AG10803 (cell line): ENCODE measurements at regions not wholly inside any gene's neighbourhood (a gene's known extent, or its start where the extent isn't known, plus 50 kb on each side); places are given as distances from the start of the nearest gene placed in this dataset.

Experiments
- DNase-seq: peaks from one replicate; pipeline ENCODE4 v3.0.0; 2010; ENCODE audit warnings: low read depth
- H3K4me3 ChIP-seq: 2 replicates; pipeline ENCODE4 v1.5.1; 2011; ENCODE audit warnings: mild to moderate bottlenecking, low read length, control low read depth
- TF ChIP-seq, protein P1 (sequence below): conservative IDR thresholded peaks from 2 replicates; pipeline ENCODE4 v1.5.1; 2011; ENCODE audit warnings: mild to moderate bottlenecking, low read length, control low read depth, inconsistent platforms

DNA sequence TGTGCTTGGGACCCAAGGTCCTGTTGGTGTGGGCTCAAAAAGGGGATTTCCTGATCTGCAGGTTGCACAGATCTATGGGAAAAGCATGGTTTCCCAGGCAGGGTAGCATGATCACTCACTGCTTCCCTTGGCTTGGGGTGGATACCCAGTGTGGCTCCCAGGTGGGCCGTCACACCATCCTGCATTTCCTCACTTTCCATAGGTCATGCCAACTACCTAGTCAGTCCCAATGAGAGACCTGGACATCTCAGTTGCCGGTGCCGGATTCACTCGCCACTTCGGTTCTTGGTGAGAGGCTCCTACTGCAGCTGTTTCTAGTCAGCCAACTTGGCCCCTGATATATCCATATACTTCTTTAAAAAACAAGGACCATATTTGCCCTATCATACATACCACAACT lies 503.0 kb downstream of the PCDH17 start:
- TF ChIP-seq, protein P1, sequence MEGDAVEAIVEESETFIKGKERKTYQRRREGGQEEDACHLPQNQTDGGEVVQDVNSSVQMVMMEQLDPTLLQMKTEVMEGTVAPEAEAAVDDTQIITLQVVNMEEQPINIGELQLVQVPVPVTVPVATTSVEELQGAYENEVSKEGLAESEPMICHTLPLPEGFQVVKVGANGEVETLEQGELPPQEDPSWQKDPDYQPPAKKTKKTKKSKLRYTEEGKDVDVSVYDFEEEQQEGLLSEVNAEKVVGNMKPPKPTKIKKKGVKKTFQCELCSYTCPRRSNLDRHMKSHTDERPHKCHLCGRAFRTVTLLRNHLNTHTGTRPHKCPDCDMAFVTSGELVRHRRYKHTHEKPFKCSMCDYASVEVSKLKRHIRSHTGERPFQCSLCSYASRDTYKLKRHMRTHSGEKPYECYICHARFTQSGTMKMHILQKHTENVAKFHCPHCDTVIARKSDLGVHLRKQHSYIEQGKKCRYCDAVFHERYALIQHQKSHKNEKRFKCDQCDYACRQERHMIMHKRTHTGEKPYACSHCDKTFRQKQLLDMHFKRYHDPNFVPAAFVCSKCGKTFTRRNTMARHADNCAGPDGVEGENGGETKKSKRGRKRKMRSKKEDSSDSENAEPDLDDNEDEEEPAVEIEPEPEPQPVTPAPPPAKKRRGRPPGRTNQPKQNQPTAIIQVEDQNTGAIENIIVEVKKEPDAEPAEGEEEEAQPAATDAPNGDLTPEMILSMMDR = no peak
- H3K4me3 ChIP-seq = no peak overlapping the region
- no peak for DNase-seq

DNA sequence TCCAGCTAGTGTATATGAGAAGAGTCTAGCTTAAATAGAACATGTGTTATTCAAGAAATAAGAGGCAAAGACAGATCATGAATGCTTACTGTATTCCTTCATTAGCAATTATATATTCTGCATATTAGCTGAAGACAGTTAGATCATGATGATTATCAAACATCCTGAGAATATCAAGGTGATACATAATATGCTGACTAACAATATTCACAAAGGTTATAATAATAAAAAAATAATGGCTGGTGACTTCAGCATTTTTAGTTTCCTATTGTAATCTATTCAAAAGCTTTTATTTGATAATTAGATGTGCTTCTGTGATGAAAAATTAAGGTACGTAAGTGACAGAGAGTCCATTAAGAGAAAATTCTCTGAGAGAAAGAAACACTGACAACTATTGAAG lies 511.4 kb downstream of the PCDH17 start:
- H3K4me3 ChIP-seq = no peak overlapping the region
- TF ChIP-seq, protein P1 = no peak
- DNase-seq = no peak

GRCh38 chr13:58144616-58145015 lies 513.1 kb downstream of the PCDH17 start:
- TF ChIP-seq, protein P1 = no peak
- H3K4me3 ChIP-seq = no peak overlapping the region
- DNase-seq = no peak

DNA sequence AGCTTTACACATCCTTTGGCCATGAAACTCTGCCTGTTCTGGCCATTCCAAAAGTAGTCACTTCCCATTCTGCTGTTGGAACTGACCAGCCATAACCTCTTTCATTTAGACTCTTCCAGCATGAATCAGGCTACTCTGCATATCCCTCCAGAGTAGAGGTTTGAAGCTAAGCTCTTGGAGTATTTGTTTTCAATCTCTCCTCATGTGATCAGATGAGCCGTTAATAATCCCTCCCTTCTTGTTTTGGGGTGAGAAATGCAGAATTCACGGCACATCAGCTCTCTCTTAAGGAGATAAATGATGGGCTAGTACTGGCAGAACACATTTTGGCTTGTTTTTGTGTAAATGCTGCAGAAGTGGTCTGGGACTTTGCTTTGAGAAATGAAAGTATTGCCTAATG lies 519.9 kb downstream of the PCDH17 start:
- no peak for DNase-seq
- TF ChIP-seq, protein P1 = no peak
- H3K4me3 ChIP-seq = no peak overlapping the region

GRCh38 chr13:58160980-58161379 lies 529.4 kb downstream of the PCDH17 start:
- no peak overlapping the region for H3K4me3 ChIP-seq
- no peak for DNase-seq
- TF ChIP-seq, protein P1 = no peak

DNA sequence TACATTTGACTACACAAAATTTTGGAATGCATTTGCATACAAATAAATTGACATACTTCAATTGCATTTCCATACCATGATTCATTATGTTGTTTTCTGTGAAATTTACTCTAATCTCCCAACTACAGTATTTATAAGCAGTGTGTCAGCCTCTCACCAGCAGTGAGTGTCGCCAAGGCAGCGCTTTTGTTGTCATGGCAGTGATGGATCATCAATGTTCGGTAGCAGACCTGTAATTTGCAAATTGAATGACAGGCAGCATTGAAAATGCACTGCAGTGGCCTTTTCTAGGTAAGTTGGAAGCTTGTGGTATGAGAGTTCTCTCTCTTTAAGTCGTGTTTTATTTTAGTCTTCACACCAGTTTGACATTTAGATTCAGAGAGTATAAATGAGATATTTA lies 534.1 kb downstream of the PCDH17 start:
- TF ChIP-seq, protein P1 = no peak
- H3K4me3 ChIP-seq = no peak overlapping the region
- no peak for DNase-seq

DNA sequence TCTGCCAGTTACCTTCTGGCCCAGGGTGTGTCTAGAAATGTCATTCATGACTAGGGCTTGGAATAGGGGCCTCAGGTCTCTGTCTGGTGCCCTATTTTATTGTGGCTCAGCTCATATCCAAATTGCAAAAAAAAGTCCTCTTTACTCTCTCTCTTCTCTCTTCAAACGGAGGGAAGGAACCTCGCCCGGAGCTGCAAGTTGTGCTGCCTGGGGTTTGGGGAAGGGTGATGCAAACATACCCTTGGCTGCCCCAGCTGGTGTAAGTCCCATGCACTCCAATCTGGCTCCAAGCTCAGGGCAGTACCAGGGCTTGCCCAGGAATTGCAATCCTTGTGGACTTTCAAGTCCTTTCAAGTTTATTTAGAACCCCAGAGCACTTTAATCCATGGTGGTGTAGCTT lies 549.6 kb downstream of the PCDH17 start:
- DNase-seq = no peak
- H3K4me3 ChIP-seq = no peak overlapping the region
- TF ChIP-seq, protein P1 = no peak
